HFFc6 (cell line): ENCODE measurements at regions not wholly inside any gene's neighbourhood (a gene's known extent, or its start where the extent isn't known, plus 50 kb on each side); places are given as distances from the start of the nearest gene placed in this dataset.
"Not testable (repeated sequence)": the region's sequence is repeated elsewhere in the genome, so short reads cannot be mapped to it uniquely, and the experiment has no call there.

ENCODE experiments used
- DNase-seq: peaks from one replicate; pipeline ENCODE4 v3.0.0-alpha.2; 2018
- H3K27ac Mint-ChIP-seq: 2 replicates; pipeline ENCODE4 v1.8.0; 2020; ENCODE audit warnings: mild to moderate bottlenecking, mixed read lengths
- H3K27me3 Mint-ChIP-seq: 2 replicates; pipeline ENCODE4 v1.8.0; 2021; ENCODE audit warnings: mild to moderate bottlenecking, moderate library complexity, mixed read lengths; ENCODE audit not compliant: insufficient read depth
- H3K36me3 Mint-ChIP-seq: 2 replicates; pipeline ENCODE4 v1.8.0; 2021; ENCODE audit warnings: low read depth, mixed read lengths
- H3K4me1 Mint-ChIP-seq: 2 replicates; pipeline ENCODE4 v1.8.0; 2020; ENCODE audit warnings: low read depth, mixed read lengths
- H3K4me3 Mint-ChIP-seq: 2 replicates; pipeline ENCODE4 v1.8.0; 2020; ENCODE audit warnings: mild to moderate bottlenecking, moderate library complexity, mixed read lengths
- H3K9me3 Mint-ChIP-seq: 2 replicates; pipeline ENCODE4 v1.8.0; 2020; ENCODE audit warnings: mild to moderate bottlenecking, mixed read lengths
- CTCF ChIP-seq: fragments of 200-600 bp; sonication (generic); IDR thresholded peaks from 2 replicates; pipeline ENCODE4 v1.5.0; 2021; ENCODE audit warnings: antibody characterized with exemption, mild to moderate bottlenecking

GRCh38 chr15:69767191-69767590 is 314.6 kb downstream of the RPLP1 start:
- Mint-ChIP-seq H3K27me3 (peaks cover 29% of the 10 kb centered on the region), H3K36me3 (peaks cover 5% of the 10 kb centered on the region; the same call in 1 of the 2 replicates), H3K4me1 (no peaks in the 10 kb centered on the region), H3K9me3 (0 out of 2 replicates have a peak, but pooled peaks cover 4% of the 10 kb centered on the region), H3K27ac (no peak overlapping the region), H3K4me3 (no peak overlapping the region)
- no peak for TF ChIP-seq CTCF
- no peak for DNase-seq

GRCh38 chr15:69769336-69769735 is 316.7 kb downstream of the RPLP1 start:
- H3K4me1 Mint-ChIP-seq, H3K9me3 Mint-ChIP-seq, H3K36me3 Mint-ChIP-seq, H3K4me3 Mint-ChIP-seq, DNase-seq, H3K27ac Mint-ChIP-seq: not testable (repeated sequence)
- peaks cover 32% of the 10 kb centered on the region for H3K27me3 Mint-ChIP-seq

- H3K27ac Mint-ChIP-seq, H3K9me3 Mint-ChIP-seq, H3K4me1 Mint-ChIP-seq, DNase-seq, H3K4me3 Mint-ChIP-seq: not testable (repeated sequence)
- Mint-ChIP-seq H3K27me3 (peaks cover 40% of the 10 kb centered on the region), H3K36me3 (peaks cover 17% of the 10 kb centered on the region)
Observed at GRCh38 chr15:69774258-69774657, 321.6 kb downstream of the RPLP1 start.

GRCh38 chr15:69774711-69775110 is 322.1 kb downstream of the RPLP1 start:
- not testable (repeated sequence) for H3K4me3 Mint-ChIP-seq, H3K27ac Mint-ChIP-seq, H3K9me3 Mint-ChIP-seq, DNase-seq, H3K4me1 Mint-ChIP-seq
- Mint-ChIP-seq H3K36me3 (peaks cover 17% of the 10 kb centered on the region), H3K27me3 (peaks cover 37% of the 10 kb centered on the region)

GRCh38 chr15:69777356-69777755 is 320.4 kb downstream of the TLE3 start:
- peaks cover 24% of the 10 kb centered on the region for H3K27me3 Mint-ChIP-seq
- H3K4me1 Mint-ChIP-seq, result peaks cover 18% of the 10 kb centered on the region
- H3K9me3 Mint-ChIP-seq, result no peaks in the 10 kb centered on the region; the same call in 1 of the 2 replicates
- no peak for DNase-seq
- no peak overlapping the region for H3K27ac Mint-ChIP-seq
- no peak for TF ChIP-seq CTCF
- peaks cover 11% of the 10 kb centered on the region; the same call in 1 of the 2 replicates for H3K36me3 Mint-ChIP-seq
- no peak overlapping the region for H3K4me3 Mint-ChIP-seq

- TF ChIP-seq CTCF, result no peak
- peaks cover 32% of the 10 kb centered on the region for H3K4me1 Mint-ChIP-seq
- no peaks in the 10 kb centered on the region for H3K9me3 Mint-ChIP-seq
- peaks cover 16% of the 10 kb centered on the region for H3K27me3 Mint-ChIP-seq
- H3K4me3 Mint-ChIP-seq, result no peak overlapping the region
- DNase-seq, result no peak
- H3K36me3 Mint-ChIP-seq, result peaks cover 11% of the 10 kb centered on the region; the same call in 1 of the 2 replicates
- H3K27ac Mint-ChIP-seq, result no peak overlapping the region
Observed at GRCh38 chr15:69780374-69780773, 317.3 kb downstream of the TLE3 start.

GRCh38 chr15:69780981-69781380 is 316.7 kb downstream of the TLE3 start:
- Mint-ChIP-seq H3K27me3 (peaks cover 16% of the 10 kb centered on the region), H3K4me3 (no peak overlapping the region), H3K36me3 (peaks cover 11% of the 10 kb centered on the region; the same call in 1 of the 2 replicates), H3K4me1 (peaks cover 36% of the 10 kb centered on the region), H3K27ac (no peak overlapping the region), H3K9me3 (no peaks in the 10 kb centered on the region)
- no peak for TF ChIP-seq CTCF
- no peak for DNase-seq
